ENCODE measurements at regions not wholly inside any gene's neighbourhood (a gene's known extent, or its start where the extent isn't known, plus 50 kb on each side); places are given as distances from the start of the nearest gene placed in this dataset.

GRCh38 chr20:17023806-17024205, 203.0 kb upstream of the PCSK2 start:
- in situ Hi-C loops (cut with MboI; ENCODE audit: low pct_unique_long_range_greater_than_20kb, low sequenced_read_pairs, unreplicated experiment): no loop called here
- DNase-seq (ENCODE audit: low spot score): no peak
- no peak for TF ChIP-seq CTCF (IDR thresholded peaks at IDR 0.05; ENCODE audit: extremely low read depth, insufficient read depth, missing control alignments)

GRCh38 chr20:17024513-17025119, 202.2 kb upstream of the PCSK2 start:
- no peak for DNase-seq (ENCODE audit: low spot score)
- no peak for TF ChIP-seq CTCF (IDR thresholded peaks at IDR 0.05; ENCODE audit: extremely low read depth, insufficient read depth, missing control alignments)
- in situ Hi-C loops (cut with MboI; ENCODE audit: low pct_unique_long_range_greater_than_20kb, low sequenced_read_pairs, unreplicated experiment): no loop called here

- TF ChIP-seq CTCF (IDR thresholded peaks at IDR 0.05; ENCODE audit: extremely low read depth, insufficient read depth, missing control alignments): no peak
- in situ Hi-C loops (cut with MboI; ENCODE audit: low pct_unique_long_range_greater_than_20kb, low sequenced_read_pairs, unreplicated experiment): no loop called here
- DNase-seq (ENCODE audit: low spot score): no peak
Measured at GRCh38 chr20:17026346-17026745, 200.5 kb upstream of the PCSK2 start.

GRCh38 chr20:17029698-17030097, 197.1 kb upstream of the PCSK2 start:
- no peak for DNase-seq (ENCODE audit: low spot score)
- no peak for TF ChIP-seq CTCF (IDR thresholded peaks at IDR 0.05; ENCODE audit: extremely low read depth, insufficient read depth, missing control alignments)
- in situ Hi-C loops (cut with MboI; ENCODE audit: low pct_unique_long_range_greater_than_20kb, low sequenced_read_pairs, unreplicated experiment): no loop called here

- DNase-seq (ENCODE audit: low spot score): no peak
Measured at GRCh38 chr20:17036541-17036940, 190.3 kb upstream of the PCSK2 start.

GRCh38 chr20:17042122-17042521, 184.7 kb upstream of the PCSK2 start:
- TF ChIP-seq CTCF (IDR thresholded peaks at IDR 0.05; ENCODE audit: extremely low read depth, insufficient read depth, missing control alignments): no peak
- in situ Hi-C loops (cut with MboI; ENCODE audit: low pct_unique_long_range_greater_than_20kb, low sequenced_read_pairs, unreplicated experiment): no loop called here
- DNase-seq (ENCODE audit: low spot score): no peak

More at GRCh38 chr20:17036541-17036940, 190.3 kb upstream of the PCSK2 start:
- in situ Hi-C loops (cut with MboI; ENCODE audit: low pct_unique_long_range_greater_than_20kb, low sequenced_read_pairs, unreplicated experiment): no loop called here
- TF ChIP-seq CTCF (IDR thresholded peaks at IDR 0.05; ENCODE audit: extremely low read depth, insufficient read depth, missing control alignments): no peak

All from GM13977 (cell line).